AG04450 (cell line): ENCODE measurements at regions not wholly inside any gene's neighbourhood (a gene's known extent, or its start where the extent isn't known, plus 50 kb on each side); places are given as distances from the start of the nearest gene placed in this dataset.

Experiments used
- CTCF ChIA-PET: fragments of 300-600, 350-600 bp; formaldehyde crosslinking; extraction: SDS; loops from one replicate; lab custom pipeline; 2022; ENCODE audit warnings: antibody characterized with exemption, inconsistent platforms; lab: Charles Lee
- POLR2A ChIA-PET: fragments of 350-600 bp; formaldehyde crosslinking; extraction: SDS; loops from one replicate; lab custom pipeline; 2021; ENCODE audit warnings: antibody characterized with exemption, inconsistent platforms; lab: Yijun Ruan, JAX
- DNase-seq: peaks from one replicate; pipeline ENCODE4 v3.0.0-alpha.2; 2011; ENCODE audit warnings: low read depth, low spot score
- H3K27ac ChIP-seq: one replicate; pipeline ENCODE4 v1.5.1; 2012; ENCODE audit warnings: low read depth, low read length, control low read depth
- H3K27me3 ChIP-seq: one replicate; pipeline ENCODE4 v1.6.0; 2012; ENCODE audit warnings: low read length; ENCODE audit not compliant: control insufficient read depth, insufficient read depth
- H3K4me3 ChIP-seq: 2 replicates; pipeline ENCODE4 v1.5.1; 2011; ENCODE audit warnings: mild to moderate bottlenecking, low read depth, low read length, control low read depth
- H3K9me3 ChIP-seq: 2 replicates; pipeline ENCODE4 v1.5.1; 2012; ENCODE audit warnings: low read length; ENCODE audit not compliant: control insufficient read depth, insufficient read depth
- CTCF ChIP-seq: IDR thresholded peaks from 2 replicates; pipeline ENCODE4 v1.5.1; 2011; ENCODE audit warnings: low read depth, low read length, control low read depth, inconsistent platforms

- DNase-seq, result no peak
- CTCF ChIA-PET, result no interaction called here
- Histone ChIP-seq H3K4me3 (no peak overlapping the region), H3K27ac (no peak overlapping the region), H3K27me3 (no peaks in the 10 kb centered on the region), H3K9me3 (no peaks in the 10 kb centered on the region)
- TF ChIP-seq CTCF, result no peak
- POLR2A ChIA-PET, result no interaction called here
These were observed 238.3 kb downstream of the EN1 start for GRCh38 chr2:118609138-118609537.

- no peak for TF ChIP-seq CTCF
- POLR2A ChIA-PET, result no interaction called here
- Histone ChIP-seq H3K9me3 (no peaks in the 10 kb centered on the region), H3K4me3 (no peak overlapping the region), H3K27me3 (no peaks in the 10 kb centered on the region), H3K27ac (no peak overlapping the region)
- no peak for DNase-seq
- CTCF ChIA-PET, result no interaction called here
These were observed 239.8 kb downstream of the EN1 start for GRCh38 chr2:118607641-118608040.

- ChIA-PET CTCF (no interaction called here), POLR2A (no interaction called here)
- Histone ChIP-seq H3K27ac (no peak overlapping the region), H3K4me3 (no peak overlapping the region), H3K9me3 (no peaks in the 10 kb centered on the region), H3K27me3 (no peaks in the 10 kb centered on the region)
- no peak for TF ChIP-seq CTCF
- DNase-seq, result no peak
These were observed 242.6 kb downstream of the EN1 start for GRCh38 chr2:118604811-118605210.

- Histone ChIP-seq H3K27ac (no peak overlapping the region), H3K27me3 (no peaks in the 10 kb centered on the region), H3K9me3 (no peaks in the 10 kb centered on the region), H3K4me3 (no peak overlapping the region)
- TF ChIP-seq CTCF, result no peak
- no peak for DNase-seq
- CTCF ChIA-PET, result no interaction called here
- POLR2A ChIA-PET, result no interaction called here
These were observed 243.1 kb downstream of the EN1 start for GRCh38 chr2:118604371-118604770.

- TF ChIP-seq CTCF, result no peak
- no peaks in the 10 kb centered on the region for H3K27me3 ChIP-seq
- H3K9me3 ChIP-seq, result no peaks in the 10 kb centered on the region
- ChIA-PET POLR2A (no interaction called here), CTCF (no interaction called here)
- H3K4me3 ChIP-seq, result no peak overlapping the region
- DNase-seq, result no peak
- no peak overlapping the region for H3K27ac ChIP-seq
These were observed 248.3 kb downstream of the EN1 start for GRCh38 chr2:118599141-118599540.
